NCI-H526 treated with DMSO at 0.1 percent for 48 hours (cell line): ENCODE measurements at regions not wholly inside any gene's neighbourhood (a gene's known extent, or its start where the extent isn't known, plus 50 kb on each side); places are given as distances from the start of the nearest gene placed in this dataset.

Source experiments
- DNase-seq: peaks from one replicate; lab custom pipeline; 2025; lab: John Stamatoyannopoulos, UW

GRCh38 chr10:110414548-110415309, 83.0 kb upstream of the DUSP5 start:
- no peak for DNase-seq

- no peak for DNase-seq
These were observed 81.9 kb upstream of the DUSP5 start for GRCh38 chr10:110415809-110416208.

- DNase-seq: no peak
These were observed 80.7 kb upstream of the DUSP5 start for GRCh38 chr10:110416776-110417711.

- no peak for DNase-seq
These were observed 79.5 kb upstream of the DUSP5 start for GRCh38 chr10:110418218-110418617.

- DNase-seq: no peak
These were observed 78.4 kb upstream of the DUSP5 start for GRCh38 chr10:110419265-110419664.

GRCh38 chr10:110420401-110421193, 77.1 kb upstream of the DUSP5 start:
- no peak for DNase-seq

GRCh38 chr10:110421512-110422138, 76.1 kb upstream of the DUSP5 start:
- DNase-seq: no peak

GRCh38 chr10:110422548-110422947, 75.2 kb upstream of the DUSP5 start:
- DNase-seq: no peak

GRCh38 chr10:110423650-110424049, 74.1 kb upstream of the DUSP5 start:
- no peak for DNase-seq

- DNase-seq: no peak
These were observed 71.9 kb upstream of the DUSP5 start for GRCh38 chr10:110425684-110426293.

GRCh38 chr10:110426294-110427181, 71.2 kb upstream of the DUSP5 start:
- DNase-seq: no peak

GRCh38 chr10:110429301-110429700, 68.4 kb upstream of the DUSP5 start:
- DNase-seq: no peak

GRCh38 chr10:110430340-110431273, 67.1 kb upstream of the DUSP5 start:
- DNase-seq: no peak

GRCh38 chr10:110431659-110432058, 66.0 kb upstream of the DUSP5 start:
- DNase-seq: no peak

GRCh38 chr10:110432084-110432483, 65.6 kb upstream of the DUSP5 start:
- no peak for DNase-seq

GRCh38 chr10:110432814-110433565, 64.7 kb upstream of the DUSP5 start:
- no peak for DNase-seq

GRCh38 chr10:110433740-110434139, 64.0 kb upstream of the DUSP5 start:
- no peak for DNase-seq

- DNase-seq: no peak
These were observed 63.1 kb upstream of the DUSP5 start for GRCh38 chr10:110434489-110435096.
